ENCODE measurements at regions not wholly inside any gene's neighbourhood (a gene's known extent, or its start where the extent isn't known, plus 50 kb on each side); places are given as distances from the start of the nearest gene placed in this dataset.
"Not testable (repeated sequence)": the region's sequence is repeated elsewhere in the genome, so short reads cannot be mapped to it uniquely, and the experiment has no call there.

- Mint-ChIP-seq H3K36me3 (ENCODE audit: low read depth) (no peaks in the 10 kb centered on the region), H3K27ac (no peak overlapping the region), H3K9me3 (peaks cover 5% of the 10 kb centered on the region), H3K4me1 (peaks cover 4% of the 10 kb centered on the region), H3K27me3 (peaks cover 17% of the 10 kb centered on the region), H3K4me3 (no peak overlapping the region)
- CTCF ChIA-PET, result no interaction called here
- no peak for DNase-seq
- POLR2A ChIA-PET, result no interaction called here
Measured at GRCh38 chr2:173571887-173572680, 217.4 kb downstream of the CDCA7 start.

DNA sequence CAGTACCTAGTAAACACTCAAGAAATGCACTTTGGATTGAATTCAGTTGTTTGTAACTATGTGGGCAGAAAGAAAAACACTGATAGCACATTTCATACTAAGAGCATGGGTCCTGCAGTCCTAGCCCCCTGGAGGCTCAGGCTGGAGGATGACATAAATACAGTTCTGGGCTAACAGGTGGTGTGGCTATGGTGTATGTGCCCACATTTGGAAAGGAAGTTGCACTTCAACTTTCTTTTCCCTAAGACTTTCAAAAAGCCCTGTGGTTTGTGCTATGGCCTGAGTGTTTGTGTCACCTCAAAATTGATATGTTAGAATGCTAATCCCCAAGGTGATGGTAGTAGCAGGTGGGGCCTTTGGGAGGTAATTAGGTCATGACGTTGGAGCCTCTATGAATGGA, 218.2 kb downstream of the CDCA7 start:
- H3K27me3 Mint-ChIP-seq, result peaks cover 17% of the 10 kb centered on the region
- H3K9me3 Mint-ChIP-seq, result peaks cover 5% of the 10 kb centered on the region
- DNase-seq, result no peak
- no peak overlapping the region for H3K27ac Mint-ChIP-seq
- H3K4me1 Mint-ChIP-seq, result peaks cover 4% of the 10 kb centered on the region
- ChIA-PET POLR2A (no interaction called here), CTCF (no interaction called here)
- no peak overlapping the region for H3K4me3 Mint-ChIP-seq
- H3K36me3 Mint-ChIP-seq (ENCODE audit: low read depth), result no peaks in the 10 kb centered on the region

DNA sequence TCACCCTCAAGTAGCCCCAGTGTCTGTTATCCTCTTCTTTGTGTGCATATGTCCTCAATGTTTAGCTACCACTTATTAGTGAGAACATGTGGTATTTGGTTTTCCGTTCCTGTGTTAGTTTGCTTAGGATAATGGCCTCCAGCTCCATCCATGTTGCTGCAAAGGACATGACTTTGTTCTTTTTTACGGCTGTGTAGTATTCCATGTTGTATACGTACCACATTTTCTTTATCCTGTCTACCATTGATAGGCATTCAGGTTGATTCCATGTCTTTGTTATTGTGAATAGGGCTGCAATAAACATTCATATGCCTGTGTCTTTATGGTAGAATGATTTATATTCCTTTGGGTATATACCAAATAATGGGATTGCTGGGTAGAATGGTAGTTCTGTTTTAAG, 219.1 kb downstream of the CDCA7 start:
- DNase-seq; H3K4me1 Mint-ChIP-seq; H3K27ac Mint-ChIP-seq; CTCF ChIA-PET; H3K36me3 Mint-ChIP-seq (ENCODE audit: low read depth); H3K4me3 Mint-ChIP-seq; H3K9me3 Mint-ChIP-seq; POLR2A ChIA-PET: not testable (repeated sequence)
- peaks cover 17% of the 10 kb centered on the region for H3K27me3 Mint-ChIP-seq

DNA sequence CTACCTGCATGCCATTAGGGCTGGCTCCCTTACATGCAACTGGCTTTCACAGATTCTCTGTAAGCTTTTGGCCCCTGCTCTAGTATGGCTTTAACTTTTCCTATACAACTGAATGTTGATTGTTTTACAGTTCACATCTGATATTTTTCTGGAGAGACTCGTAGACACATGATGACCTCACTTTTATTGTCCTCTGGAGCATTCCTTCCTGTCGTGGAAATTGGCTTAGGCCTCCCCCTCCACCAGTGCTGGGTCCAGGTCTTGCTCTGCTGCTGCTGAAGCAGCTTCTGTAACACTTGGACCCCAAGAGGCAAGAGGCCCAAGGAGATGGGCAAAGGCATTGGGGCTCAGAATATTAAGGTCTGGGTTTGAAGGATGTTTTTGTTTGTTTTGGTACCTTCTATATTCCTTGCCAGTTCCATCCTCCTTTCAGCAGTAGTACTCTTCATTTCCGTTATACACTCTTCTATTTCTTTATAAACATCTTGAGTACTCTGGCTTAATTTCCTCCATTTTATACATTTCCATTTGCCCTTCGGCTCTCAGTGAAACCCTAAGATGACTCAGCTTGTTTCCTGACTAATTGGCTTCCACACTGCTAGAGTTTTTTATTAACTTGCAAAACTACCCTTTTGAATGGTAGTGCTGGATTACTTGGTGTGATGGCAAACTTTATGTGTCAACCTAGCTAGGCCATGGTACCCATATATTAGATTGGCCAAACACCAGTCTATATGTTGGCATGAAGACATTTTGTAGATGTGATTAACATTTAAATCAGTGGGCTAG, 219.8 kb downstream of the CDCA7 start:
- Mint-ChIP-seq H3K9me3 (peaks cover 5% of the 10 kb centered on the region), H3K4me1 (peaks cover 4% of the 10 kb centered on the region), H3K27ac (no peak overlapping the region), H3K27me3 (peaks cover 17% of the 10 kb centered on the region), H3K4me3 (no peak overlapping the region), H3K36me3 (ENCODE audit: low read depth) (no peaks in the 10 kb centered on the region)
- ChIA-PET POLR2A (interaction anchor here (0.6 kb wide), 1 partner anchor 30 kb away, joined by 3 read pairs; no protein-coding TSS in a partner anchor), CTCF (no interaction called here)
- DNase-seq, result no peak

GRCh38 chr2:173578404-173579107, 223.9 kb downstream of the CDCA7 start:
- Mint-ChIP-seq H3K27me3 (peaks cover 11% of the 10 kb centered on the region), H3K4me1 (no peaks in the 10 kb centered on the region), H3K4me3 (no peak overlapping the region), H3K27ac (no peak overlapping the region), H3K9me3 (peaks cover 5% of the 10 kb centered on the region), H3K36me3 (ENCODE audit: low read depth) (no peaks in the 10 kb centered on the region)
- DNase-seq, result no peak
- ChIA-PET CTCF (no interaction called here), POLR2A (no interaction called here)

DNA sequence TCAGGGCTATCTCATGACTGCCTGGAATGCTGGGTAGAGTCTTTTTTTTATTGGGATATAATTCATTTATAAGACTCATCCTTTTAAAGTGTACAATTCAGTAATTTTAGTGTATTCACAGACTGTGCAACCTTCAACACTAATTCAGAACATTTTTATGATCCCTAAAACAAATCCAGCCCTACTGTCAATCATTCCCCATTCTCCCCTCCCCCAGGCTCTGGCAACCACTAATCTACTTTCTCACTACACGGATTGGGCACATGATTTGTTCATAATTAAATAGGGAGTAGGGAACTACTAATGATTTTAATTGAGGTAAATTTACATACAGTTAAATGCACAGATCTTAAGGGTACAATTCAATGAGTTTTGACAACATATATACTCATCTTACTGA, 225.7 kb downstream of the CDCA7 start:
- H3K36me3 Mint-ChIP-seq (ENCODE audit: low read depth), result no peaks in the 10 kb centered on the region
- POLR2A ChIA-PET, result no interaction called here

DNA sequence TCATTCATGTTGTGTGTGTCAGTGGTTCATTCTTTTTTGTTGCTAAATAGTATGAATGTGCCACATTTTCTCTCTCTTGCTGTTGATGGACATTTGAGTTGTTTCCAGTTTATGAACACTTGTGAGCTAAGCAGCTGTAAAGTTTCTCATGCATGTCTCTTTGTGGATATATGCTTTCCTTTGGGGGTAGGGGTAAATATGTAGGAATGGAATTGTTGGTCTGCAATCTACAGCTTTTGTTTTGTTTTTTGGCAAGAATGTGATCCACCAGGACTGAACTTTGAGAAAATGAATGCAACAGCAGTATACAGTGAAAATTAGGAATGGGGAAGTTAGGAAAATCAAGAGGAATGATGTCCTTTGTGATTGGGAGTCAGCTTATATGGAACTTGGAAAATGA, 226.3 kb downstream of the CDCA7 start:
- H3K4me3 Mint-ChIP-seq, result no peak overlapping the region
- H3K9me3 Mint-ChIP-seq, result no peaks in the 10 kb centered on the region

More for the DNA sequence above, 225.7 kb downstream of the CDCA7 start:
- Mint-ChIP-seq H3K27ac (no peak overlapping the region), H3K27me3 (peaks cover 12% of the 10 kb centered on the region), H3K9me3 (no peaks in the 10 kb centered on the region), H3K4me1 (no peaks in the 10 kb centered on the region), H3K4me3 (no peak overlapping the region)
- CTCF ChIA-PET, result no interaction called here
- no peak for DNase-seq

GRCh38 chr2:173583196-173583595, 228.5 kb downstream of the CDCA7 start:
- no peak overlapping the region for H3K4me3 Mint-ChIP-seq
- ChIA-PET POLR2A (no interaction called here), CTCF (no interaction called here)
- no peaks in the 10 kb centered on the region for H3K36me3 Mint-ChIP-seq (ENCODE audit: low read depth)
- peaks cover 22% of the 10 kb centered on the region for H3K27me3 Mint-ChIP-seq
- no peaks in the 10 kb centered on the region for H3K4me1 Mint-ChIP-seq
- DNase-seq, result no peak
- H3K27ac Mint-ChIP-seq, result no peak overlapping the region
- H3K9me3 Mint-ChIP-seq, result no peaks in the 10 kb centered on the region

More for the DNA sequence above, 226.3 kb downstream of the CDCA7 start:
- POLR2A ChIA-PET, result no interaction called here
- Mint-ChIP-seq H3K27me3 (peaks cover 17% of the 10 kb centered on the region), H3K4me1 (no peaks in the 10 kb centered on the region), H3K36me3 (ENCODE audit: low read depth) (no peaks in the 10 kb centered on the region), H3K27ac (no peak overlapping the region)
- no peak for DNase-seq
- CTCF ChIA-PET, result no interaction called here

DNA sequence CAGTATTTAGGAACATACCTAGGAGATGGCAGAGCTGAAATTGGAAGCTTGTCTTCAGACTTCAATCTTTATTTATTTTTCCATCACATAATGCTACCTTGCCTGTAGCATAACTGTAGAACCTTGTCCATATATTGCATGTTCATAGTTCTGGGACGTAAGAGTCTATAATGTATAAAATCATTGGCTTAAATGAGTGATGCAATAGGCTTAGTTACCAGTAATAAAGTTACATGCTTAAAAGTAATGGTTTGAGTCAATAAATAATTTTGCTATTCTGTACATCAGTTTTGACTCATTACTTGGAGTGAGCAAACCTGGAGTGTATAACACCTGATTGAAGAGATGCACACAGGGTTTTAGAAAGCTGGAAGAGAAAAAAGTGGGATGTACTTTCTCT, 229.3 kb downstream of the CDCA7 start:
- H3K27me3 Mint-ChIP-seq, result peaks cover 25% of the 10 kb centered on the region
- no peaks in the 10 kb centered on the region for H3K36me3 Mint-ChIP-seq (ENCODE audit: low read depth)
- no peak for DNase-seq
- POLR2A ChIA-PET, result no interaction called here
- CTCF ChIA-PET, result no interaction called here
- no peaks in the 10 kb centered on the region for H3K9me3 Mint-ChIP-seq
- H3K27ac Mint-ChIP-seq, result no peak overlapping the region
- no peak overlapping the region for H3K4me3 Mint-ChIP-seq
- H3K4me1 Mint-ChIP-seq, result no peaks in the 10 kb centered on the region

GRCh38 chr2:173584676-173585458, 230.2 kb downstream of the CDCA7 start:
- Mint-ChIP-seq H3K9me3 (no peaks in the 10 kb centered on the region), H3K36me3 (ENCODE audit: low read depth) (no peaks in the 10 kb centered on the region), H3K4me1 (no peaks in the 10 kb centered on the region), H3K27ac (no peak overlapping the region), H3K4me3 (no peak overlapping the region), H3K27me3 (peaks cover 25% of the 10 kb centered on the region)
- DNase-seq, result no peak
- ChIA-PET CTCF (no interaction called here), POLR2A (no interaction called here)

GRCh38 chr2:173588931-173589369, 234.3 kb downstream of the CDCA7 start:
- POLR2A ChIA-PET, result no interaction called here
- Mint-ChIP-seq H3K27me3 (peaks cover 18% of the 10 kb centered on the region), H3K4me3 (no peak overlapping the region), H3K36me3 (ENCODE audit: low read depth) (no peaks in the 10 kb centered on the region), H3K27ac (no peak overlapping the region), H3K9me3 (peaks cover 6% of the 10 kb centered on the region), H3K4me1 (no peaks in the 10 kb centered on the region)
- CTCF ChIA-PET, result no interaction called here
- DNase-seq, result no peak

- Mint-ChIP-seq H3K36me3 (ENCODE audit: low read depth) (no peaks in the 10 kb centered on the region), H3K27me3 (peaks cover 17% of the 10 kb centered on the region), H3K4me1 (no peaks in the 10 kb centered on the region), H3K9me3 (peaks cover 6% of the 10 kb centered on the region), H3K4me3 (no peak overlapping the region), H3K27ac (no peak overlapping the region)
- POLR2A ChIA-PET, result no interaction called here
- CTCF ChIA-PET, result no interaction called here
- no peak for DNase-seq
Measured at GRCh38 chr2:173589604-173590275, 235.1 kb downstream of the CDCA7 start.

Measured in activated CD4-positive, alpha-beta T cell treated with anti-CD3 and anti-CD28 coated beads, Interleukin-2, amount 10 ng/mL, durations not matched to agents 7 days and 5 days (primary cell).